CD4-positive, alpha-beta T cell treated with Interleukin-4 for 4 hours (primary cell): ENCODE measurements at regions not wholly inside any gene's neighbourhood (a gene's known extent, or its start where the extent isn't known, plus 50 kb on each side); places are given as distances from the start of the nearest gene placed in this dataset.

Experiments
- DNase-seq: peaks from one replicate; pipeline ENCODE4 v3.0.0-alpha.2; 2020

DNA sequence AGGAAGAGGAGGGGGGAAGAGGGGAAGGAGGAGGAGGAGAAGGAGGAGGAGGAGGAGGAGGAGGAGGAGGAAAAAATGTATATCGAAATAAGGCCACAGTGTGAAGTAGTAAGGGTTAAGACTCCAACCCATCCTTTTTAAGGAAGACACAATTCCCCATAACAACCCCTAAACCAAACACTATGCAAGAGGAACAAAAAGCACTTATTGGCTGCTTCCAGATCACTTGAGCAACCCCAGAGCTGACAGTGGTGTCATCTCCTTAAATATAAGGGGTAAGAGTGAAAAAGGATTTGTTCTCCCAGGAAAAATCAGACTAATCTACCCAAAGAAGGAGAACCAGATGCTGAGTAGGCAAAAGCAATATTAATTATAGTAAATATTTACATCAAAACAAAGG lies 169.1 kb upstream of the SASH1 start:
- DNase-seq, result no peak

DNA sequence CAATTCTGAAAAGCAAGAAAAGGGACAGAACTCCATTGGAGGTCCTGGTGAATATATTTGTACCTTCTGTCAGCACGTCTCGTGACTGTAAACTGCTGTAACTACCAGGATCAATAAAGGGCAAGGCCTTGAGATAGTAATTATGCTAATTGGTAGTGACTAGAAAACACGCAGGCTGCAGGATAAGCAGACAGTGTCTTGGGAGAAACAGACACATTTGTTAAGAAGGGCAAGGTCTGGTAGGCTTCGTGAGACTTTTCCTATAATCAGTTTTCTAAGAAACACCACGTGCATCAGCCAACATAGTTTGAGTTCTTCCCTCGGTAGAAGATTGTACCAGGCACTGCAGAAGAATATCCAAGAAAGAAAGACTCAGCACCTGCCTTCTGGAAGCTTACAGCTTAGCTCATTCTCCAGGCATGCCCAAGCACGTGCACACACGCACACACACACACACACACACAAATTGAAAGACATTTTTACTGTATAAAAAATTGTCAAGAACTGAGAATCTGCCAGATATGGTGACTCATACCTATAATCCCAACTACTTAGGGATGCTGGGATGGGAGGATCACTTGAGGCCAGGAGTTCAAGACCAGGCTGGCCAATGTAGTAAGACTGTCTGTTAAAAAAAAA lies 167.0 kb upstream of the SASH1 start:
- no peak for DNase-seq

DNA sequence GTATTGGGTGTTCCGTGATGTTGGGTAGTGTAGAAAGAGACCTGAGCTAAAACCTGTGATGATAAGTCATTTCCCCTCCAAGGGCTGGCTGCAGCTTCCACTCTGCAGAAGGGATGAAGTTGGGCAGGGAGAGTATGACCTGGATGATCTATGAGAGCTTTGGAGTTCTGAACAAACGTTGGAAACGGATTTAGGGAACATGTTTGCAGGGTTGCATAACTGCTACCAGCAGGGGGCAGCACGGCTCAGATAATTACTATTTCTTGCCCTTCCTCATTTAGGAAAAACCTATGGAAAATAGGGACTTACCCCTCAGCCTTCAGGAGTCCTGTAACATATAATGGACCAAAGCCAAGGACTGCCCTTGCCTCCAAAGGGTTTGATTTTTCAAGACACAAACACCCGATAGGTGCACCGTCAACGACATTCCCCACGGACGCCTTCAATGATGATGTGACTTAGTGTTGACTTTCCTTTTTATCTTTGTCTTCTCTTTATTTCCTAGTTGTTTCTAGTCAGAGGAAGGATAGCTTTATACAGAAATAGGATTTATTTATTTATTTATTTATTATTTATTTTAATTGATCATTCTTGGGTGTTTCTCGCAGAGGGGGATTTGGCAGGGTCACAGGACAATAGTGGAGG lies 164.9 kb upstream of the SASH1 start:
- DNase-seq, result no peak

DNA sequence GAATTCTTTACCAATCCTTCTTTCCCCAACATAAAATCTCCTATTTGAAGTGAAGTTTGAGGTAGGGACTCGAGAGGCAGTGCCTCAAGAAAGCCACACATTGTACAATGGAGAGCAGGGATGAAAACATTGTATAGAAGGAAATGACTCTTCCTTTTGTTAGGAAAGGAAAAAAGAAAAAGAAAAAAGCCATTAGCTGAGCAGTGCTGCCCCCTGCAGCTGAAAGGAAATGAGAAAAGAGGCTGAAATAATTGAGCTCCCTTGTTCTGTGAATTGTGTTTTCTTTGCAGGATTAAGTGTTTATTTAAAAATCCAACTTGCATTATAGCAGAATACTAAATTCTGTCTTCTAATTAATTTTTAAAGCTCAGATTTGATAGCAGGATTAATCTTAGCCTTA lies 162.9 kb upstream of the SASH1 start:
- DNase-seq, result no peak

DNA sequence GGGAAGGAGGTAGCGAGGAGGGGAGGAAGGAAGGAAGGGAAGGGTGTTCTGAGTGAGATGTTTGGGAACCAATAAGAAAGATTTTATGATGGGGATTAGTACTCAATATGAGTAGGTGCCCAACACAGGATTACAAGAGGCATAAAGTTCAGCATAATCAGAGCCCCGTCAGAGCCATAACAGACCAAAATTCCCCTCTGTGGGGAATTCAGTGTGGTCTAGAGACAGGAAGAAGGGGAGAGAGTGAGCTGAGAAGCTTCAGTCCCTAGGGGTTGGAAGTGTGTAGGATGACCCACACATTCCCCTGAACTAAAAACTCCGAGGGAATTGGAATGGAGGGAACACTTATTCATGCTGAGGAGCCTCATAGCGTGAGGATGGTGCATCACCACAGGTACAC lies 160.3 kb upstream of the SASH1 start:
- no peak for DNase-seq

DNA sequence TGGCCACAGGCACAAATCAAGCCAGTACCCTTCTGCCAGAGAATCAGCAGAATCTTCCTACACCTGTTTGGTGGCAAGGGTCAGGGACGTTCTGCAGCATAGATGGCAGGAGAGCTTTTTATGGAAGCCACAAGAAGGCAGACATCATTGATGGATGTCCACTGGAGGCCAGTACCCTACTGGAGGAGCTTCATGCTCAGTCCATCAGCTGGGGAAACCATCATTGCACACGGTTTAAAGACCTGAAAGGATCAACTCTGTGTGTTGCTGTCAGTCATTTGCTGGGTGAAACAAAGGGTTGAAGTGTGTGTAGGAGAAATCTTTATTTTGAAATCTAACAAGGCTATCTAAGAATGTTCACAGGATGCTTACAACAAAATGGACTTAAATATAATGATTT lies 158.9 kb upstream of the SASH1 start:
- DNase-seq, result no peak

DNA sequence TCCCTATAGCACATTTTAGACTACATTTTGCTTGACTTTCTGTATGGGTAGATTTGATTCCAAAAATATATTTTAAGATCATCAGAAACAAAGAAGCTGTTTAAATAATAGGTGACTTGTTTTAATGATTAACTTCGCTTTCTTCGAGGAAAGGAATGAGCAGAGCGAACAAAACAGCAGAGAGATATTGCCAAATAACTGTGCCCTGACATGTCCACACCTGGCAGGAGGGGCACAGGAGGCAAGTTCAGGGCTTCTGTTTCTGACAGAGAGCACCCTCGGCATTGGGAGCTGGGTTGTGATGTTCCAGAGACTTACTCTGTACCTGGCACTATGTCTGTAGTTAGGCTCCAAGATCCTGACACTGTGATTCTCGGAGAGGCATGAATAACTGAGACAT lies 155.7 kb upstream of the SASH1 start:
- no peak for DNase-seq

DNA sequence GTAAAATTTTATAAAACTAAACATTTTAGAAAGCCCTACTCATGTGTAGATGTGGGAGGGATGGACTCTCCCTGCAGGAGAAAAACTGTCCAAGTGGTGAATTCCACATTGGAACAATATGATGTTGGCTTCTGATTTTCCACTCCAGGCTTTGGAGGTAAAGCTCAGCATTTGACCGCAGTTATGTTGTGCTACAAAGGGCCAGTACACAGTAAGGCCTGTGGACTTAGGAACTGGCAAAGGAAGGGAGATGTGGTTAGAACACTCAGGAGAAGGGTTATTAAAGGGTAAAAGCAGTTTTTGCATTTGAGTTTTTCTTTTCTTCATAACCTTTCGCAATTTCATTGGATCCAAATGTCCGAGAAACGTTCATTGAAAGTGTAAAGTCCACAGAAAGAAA lies 150.3 kb upstream of the SASH1 start:
- no peak for DNase-seq

DNA sequence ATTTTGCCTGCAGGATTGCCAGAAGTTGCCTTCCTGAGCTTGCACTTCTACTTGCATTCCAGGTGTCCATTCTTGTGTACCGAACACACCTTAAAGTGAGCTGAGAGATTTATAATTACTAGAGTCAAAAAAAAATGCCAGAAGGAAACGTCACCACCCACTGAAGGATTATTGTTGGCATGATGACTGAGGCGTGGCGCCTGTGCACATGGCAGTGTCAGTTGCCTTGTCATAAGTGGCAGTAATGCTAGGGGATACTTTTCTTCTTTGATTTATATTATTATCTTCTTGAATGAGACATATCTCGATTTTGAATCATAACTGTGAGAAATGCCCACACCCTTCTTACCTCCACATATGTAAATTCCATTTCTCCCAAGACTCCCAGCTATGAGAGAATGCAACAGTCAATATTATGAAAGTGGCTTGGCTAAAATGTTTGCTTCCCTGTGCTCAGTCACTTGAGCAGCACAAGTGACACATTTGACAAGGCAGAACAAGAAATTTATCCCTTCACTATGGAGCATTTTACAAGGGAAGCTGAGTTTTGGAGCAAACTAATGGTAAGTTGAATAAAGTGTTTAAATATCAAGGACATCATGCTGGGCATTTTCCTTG lies 149.5 kb upstream of the SASH1 start:
- no peak for DNase-seq

DNA sequence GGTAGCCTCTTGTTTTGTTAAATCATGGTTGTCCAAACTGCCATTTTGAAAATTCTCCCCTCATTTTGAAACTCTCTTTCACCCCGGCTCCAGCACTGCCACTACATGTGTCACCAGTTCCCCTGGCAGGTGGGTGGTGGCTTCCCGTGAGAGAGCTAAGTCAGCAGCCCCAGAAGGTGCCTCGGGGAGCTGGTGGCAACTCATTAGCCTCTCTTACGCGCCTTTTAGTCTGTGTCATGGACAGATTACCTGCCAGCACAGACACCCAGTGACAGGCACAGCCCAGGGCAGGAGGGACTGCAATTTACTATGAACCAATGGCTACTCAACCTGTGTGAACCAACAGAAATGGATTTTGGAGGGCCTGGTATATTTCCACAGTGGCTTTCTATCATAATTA lies 147.1 kb upstream of the SASH1 start:
- no peak for DNase-seq

DNA sequence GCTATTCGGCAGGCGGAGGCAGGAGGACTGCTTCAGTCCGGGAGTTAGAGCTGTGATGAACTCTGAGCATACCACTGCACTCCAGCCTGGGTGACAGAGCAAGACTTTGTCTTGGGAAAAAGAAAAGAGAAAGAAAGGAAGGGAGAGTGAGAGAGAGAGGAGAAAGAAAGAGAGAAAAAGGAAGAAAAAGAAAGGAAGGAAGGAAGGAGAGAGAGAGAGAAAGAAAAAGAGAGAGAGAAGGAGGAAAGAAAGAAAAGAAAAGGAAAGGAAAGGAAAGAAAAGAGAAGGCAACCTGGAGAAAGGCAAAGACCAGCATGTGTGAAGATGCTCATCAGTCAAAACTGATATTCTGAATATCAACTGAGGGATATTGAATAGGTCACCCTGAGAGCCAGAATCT lies 143.1 kb upstream of the SASH1 start:
- DNase-seq, result no peak

DNA sequence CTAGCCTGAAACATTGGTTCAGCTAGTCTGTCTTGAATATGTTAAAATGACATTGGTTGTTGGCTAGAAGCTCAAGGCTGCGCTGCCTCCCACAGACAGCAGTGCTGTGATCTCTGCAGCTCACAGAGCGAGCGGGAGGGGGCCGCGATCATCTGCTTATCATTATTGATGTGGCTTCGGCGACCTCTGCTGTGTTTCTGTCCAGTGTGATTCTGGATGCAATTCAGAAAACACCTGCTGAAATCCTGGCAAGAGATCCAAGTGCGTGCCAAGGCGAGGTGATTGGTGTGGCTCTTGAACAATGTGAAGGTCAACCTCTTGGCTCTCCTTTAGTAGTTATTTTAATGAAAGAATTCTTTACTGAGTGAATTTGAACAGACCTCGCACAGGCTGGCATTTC lies 142.3 kb upstream of the SASH1 start:
- no peak for DNase-seq

DNA sequence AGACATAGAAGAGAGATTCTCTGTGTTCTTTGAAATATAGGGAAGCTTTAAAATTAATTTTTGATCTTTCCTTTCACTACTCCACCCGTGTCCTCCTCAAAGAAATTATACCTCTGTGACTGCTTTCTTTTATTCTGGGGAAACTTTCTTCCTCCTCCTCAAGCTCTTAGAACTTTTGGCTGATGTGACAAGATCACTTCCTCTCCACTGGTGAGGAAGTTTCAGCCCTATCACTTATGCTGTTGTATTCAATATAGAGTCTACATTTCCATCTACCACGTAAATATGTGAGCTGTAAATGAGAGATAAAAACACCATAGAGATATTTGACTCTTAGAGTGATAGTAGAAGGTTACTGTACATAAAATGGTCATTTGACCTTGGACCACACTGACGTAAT lies 141.9 kb upstream of the SASH1 start:
- no peak for DNase-seq

DNA sequence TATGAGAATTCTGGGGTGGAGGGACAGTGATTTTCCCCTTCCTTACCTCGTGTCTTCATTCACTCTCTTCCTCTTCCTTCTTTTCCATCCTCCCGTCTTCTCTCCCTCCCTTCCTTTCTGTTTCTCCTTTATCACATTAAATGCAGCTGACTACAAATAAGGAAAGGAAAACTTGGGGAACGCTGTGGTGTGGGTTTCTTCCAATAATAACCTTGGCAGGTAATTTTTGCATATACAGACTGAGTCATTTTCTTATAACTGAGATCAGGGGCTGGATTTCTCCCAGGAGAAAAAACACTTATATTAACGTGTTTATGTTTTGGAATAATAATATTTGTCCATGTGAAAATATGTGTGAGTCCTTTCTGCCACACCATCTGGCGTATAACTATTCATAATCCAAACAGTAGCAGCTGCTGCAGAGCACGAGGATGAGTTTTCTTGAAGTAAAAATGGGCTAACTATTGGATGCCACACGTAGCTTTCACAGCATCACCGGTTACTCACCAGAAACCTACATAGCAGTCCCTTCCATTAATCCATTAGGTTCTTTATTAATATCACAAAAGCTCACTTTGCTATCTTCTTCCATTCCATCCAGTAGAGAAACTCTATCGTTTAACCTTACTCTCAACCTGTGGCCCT lies 139.2 kb upstream of the SASH1 start:
- no peak for DNase-seq

DNA sequence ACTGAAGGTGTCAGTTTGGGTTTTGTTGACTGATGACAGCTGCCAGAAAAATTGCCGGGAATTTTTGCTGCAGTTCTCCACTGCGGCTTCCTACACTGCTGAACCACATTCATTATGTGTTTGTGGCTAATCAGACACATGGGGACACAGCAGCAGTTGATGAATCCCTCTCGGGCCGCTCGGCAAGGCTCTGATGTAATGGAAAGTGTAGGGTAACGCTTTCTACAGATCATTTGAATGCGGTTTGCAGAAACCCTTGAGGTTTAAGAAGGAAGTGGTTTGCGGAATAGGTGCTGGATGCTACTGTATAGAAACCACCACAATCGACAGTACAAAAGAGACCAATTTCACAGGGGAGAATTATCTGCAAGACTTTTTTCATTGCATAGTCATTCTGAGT lies 138.7 kb upstream of the SASH1 start:
- DNase-seq, result peak; percentile 51

DNA sequence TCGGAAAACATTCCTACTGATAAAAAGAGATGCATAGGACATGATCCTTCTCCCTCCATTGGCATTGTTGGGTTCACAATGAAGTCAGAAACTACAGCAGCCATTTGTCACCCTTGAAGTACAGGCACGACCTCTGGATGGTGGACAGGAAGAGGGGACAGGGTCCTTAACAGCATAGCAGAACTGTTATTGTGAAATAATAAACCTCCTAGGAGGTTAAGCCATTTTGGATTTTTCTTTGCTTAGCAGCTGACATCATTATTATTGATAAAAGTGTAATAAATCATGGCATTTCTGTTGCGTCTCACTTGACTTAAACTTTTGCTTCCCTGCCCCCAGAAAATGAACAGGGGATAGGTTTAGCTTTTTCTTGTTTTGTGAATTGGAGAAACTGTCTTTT lies 134.3 kb upstream of the SASH1 start:
- no peak for DNase-seq

DNA sequence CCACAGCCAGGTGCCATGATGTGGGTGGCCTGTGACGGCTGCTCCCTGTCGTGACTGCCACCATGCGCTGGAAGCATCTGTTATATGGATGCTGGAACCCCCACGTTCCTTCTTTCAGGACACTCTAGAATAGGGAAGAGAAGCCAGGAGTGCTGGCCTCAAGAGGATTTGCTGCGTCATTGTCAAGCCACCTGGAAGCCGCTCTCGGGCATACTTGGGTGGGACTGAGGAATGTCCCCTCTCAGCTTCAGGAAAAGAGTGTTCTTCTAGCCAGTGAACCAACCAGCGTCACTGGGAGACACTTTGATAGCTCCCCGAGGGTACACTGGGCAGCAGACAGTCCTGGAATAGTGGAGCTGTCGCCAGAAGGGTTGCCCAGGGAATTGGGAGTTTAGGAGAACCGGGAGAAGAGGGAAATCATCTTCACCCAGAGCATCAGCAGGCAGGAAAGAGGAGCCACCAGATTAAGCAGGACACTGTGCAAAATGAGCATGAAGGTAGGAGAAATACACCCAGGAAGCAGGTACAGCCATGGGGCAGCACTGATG lies 130.8 kb upstream of the SASH1 start:
- DNase-seq, result no peak

DNA sequence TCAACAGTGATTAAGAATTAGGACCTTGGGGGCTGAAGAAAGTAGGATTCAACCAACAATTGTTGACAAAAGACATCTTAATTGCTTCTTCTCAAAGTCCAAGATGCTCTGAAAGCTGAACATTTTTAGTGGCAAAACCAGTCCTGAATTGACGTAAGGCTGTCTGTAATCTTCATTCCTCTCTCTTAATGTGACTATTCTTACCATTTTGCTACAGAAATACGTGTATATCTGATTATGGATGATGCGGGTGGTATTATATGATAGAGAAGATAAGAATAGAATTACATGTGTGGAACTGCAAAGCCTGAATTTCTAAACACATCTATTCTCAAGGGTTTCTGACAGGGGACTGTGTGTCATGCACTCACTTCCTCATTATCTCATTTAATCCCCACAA lies 130.3 kb upstream of the SASH1 start:
- no peak for DNase-seq

DNA sequence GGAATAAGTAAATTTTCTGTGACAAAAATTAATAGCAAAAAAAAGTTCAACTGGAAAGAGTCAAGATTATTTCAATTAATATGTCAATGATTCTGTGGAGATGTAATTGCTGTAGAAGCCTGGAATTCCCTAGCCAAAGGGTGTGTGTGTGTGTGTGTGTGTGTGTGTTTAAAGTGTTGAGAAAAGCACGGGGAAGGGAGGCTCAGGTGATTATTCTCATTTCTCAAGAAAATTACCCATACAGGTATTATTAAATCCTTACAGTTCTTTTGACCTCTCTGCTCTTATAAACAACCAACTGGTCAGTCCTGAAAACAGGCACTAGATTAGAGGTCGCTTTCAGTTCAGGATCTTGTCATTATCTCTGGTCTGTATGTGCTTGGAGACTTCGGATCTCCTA lies 129.3 kb upstream of the SASH1 start:
- no peak for DNase-seq

DNA sequence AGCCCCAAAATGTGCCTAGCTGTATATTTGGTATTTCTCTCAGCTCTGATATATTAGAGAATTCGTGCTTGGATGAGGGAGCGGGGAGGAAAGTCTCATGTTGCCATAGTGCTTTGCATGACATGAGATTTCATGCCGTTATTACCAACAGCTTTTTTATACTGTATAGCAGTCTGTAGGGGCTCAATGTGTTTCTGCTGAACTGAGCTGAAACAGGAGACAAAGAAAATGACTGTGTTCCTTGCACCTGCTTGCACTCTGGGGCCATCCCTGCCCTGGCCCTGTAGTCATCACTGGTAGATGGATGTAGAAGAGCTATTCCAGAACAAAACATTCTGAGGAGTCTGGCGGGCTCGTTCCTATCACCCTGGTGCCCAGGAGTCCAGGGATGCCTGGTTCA lies 128.0 kb upstream of the SASH1 start:
- no peak for DNase-seq

DNA sequence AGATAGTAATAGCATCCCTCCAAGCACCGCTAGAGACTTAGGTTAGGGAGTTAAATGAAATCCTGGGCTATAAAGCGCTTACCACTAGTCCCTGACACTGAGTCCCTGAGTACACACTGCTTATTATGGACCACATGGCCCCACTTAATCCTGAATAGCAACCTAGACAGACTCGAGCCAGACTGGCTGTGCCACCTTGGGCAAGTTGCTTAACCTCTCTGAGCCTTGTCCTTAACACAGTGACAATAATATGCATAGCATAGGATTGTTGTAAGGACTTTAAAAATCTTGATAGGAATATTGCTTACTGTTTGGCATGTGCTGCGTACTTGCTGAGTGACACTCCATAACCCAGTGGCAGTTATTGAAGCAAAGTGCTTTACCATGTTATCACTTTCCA lies 125.6 kb upstream of the SASH1 start:
- no peak for DNase-seq

DNA sequence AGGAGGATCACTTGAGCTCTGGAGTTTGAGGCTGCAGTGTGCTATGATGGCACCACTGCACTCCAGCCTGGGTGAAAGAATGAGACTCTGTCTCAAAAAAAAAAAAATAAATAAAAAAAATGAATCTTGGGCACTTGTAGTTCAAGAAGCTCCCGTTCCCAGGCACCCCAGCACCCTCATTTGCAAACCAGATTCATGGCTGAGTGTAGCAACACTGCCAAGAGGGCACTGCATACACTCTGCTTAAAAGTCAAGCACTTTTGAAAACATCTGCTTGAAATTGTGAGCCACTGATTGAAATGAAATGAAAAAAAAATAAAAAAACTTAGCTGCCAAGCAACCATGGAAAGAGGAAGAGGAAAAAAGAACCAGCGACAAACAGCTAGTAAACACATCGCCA lies 124.7 kb upstream of the SASH1 start:
- no peak for DNase-seq

DNA sequence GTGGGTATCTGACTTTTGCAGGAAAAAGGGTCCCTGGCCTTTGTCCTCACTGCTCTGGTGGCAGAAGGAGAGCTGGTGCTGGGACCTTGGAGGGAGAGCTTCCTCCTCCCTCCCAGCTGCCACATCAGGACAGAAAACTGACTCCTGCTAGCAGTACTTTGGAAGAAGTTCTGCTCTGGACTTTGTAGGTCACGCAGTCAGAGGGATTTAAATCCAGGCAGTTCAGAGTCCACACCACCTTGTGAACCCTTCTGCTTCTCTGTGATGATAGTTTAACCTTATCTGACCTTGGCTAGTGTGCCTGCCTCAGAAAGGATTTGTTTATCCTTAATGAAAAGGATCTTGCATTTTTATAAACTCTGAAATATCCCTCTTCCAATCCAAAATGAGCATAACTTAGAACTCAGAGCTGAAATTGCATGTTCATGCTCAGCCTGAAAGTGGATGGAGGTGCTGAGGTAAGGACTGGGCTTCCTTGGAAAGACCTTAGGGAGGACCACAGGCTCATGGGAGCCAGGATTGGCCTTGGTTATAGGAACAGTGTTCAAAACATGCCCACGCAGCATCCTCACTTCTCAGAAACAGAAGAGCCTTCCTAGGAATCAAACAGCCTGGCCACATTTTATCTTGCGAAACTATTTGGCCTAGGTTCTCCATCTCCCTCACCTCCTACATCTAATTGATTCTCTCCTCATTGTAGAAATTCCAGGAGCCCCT lies 123.9 kb upstream of the SASH1 start:
- DNase-seq, result no peak
